ENCODE measurements at regions not wholly inside any gene's neighbourhood (a gene's known extent, or its start where the extent isn't known, plus 50 kb on each side); places are given as distances from the start of the nearest gene placed in this dataset.

DNA sequence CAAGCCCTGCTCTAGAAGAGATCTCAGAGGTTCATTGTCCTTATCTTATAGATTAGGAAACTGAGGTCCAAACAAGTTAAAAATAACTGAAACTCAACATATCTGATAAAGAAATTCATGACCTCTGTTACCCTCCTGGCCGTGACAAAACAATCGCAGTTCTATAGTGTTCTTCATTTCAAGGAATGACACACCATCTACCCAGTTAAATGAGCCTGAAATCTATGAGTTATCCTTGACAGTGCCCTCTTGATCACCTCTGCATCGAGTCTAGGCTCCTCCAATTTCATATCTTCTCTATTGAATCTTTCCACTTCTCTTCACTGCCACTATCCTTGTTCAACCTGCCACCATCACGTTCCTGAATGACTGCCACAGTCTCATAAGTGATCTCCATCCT lies 325.3 kb upstream of the TEX13C start:
- WGBS (ENCODE audit: extremely low coverage, insufficient coverage, insufficient read length): no CpG with 5 or more reads among the region's 4 CpGs
- Histone ChIP-seq H3K27ac (ENCODE audit: low read depth, low read length) (no peak overlapping the region), H2BK12ac (ENCODE audit: low read length) (no peak overlapping the region), H2AFZ (ENCODE audit: insufficient read depth, low read length, poor library complexity) (no peak overlapping the region), H4K8ac (ENCODE audit: low read depth, low read length) (no peak overlapping the region), H3K18ac (ENCODE audit: low read length) (no peak overlapping the region), H3K79me2 (ENCODE audit: control insufficient read depth, insufficient read depth, low read length, poor library complexity) (no peaks in the 10 kb centered on the region), H3K14ac (ENCODE audit: low read length) (no peak overlapping the region), H4K91ac (ENCODE audit: low read depth, low read length) (no peak overlapping the region), H3K79me1 (ENCODE audit: low read length) (no peaks in the 10 kb centered on the region), H4K12ac (ENCODE audit: low read depth, low read length) (no peak overlapping the region), H3K4me1 (ENCODE audit: control insufficient read depth in 1 of 2, insufficient read depth in 2 of 2, low read length in 2 of 2) (no peaks in the 10 kb centered on the region), H3K23ac (ENCODE audit: low read length) (no peak overlapping the region), H3K4me2 (ENCODE audit: low read length) (no peak overlapping the region), H3K9ac (ENCODE audit: low read length) (no peak overlapping the region), H3K27me3 (ENCODE audit: insufficient read depth, low read length) (no peaks in the 10 kb centered on the region), H3K36me3 (ENCODE audit: control insufficient read depth in 1 of 2, insufficient read depth in 2 of 2, low read length in 2 of 2) (no peaks in the 10 kb centered on the region), H3K4ac (ENCODE audit: low read depth, low read length) (no peak overlapping the region), H2AK5ac (ENCODE audit: low read length) (no peak overlapping the region), H2BK5ac (ENCODE audit: low read depth, low read length, poor library complexity) (no peak overlapping the region), H2BK120ac (ENCODE audit: insufficient read depth, low read length, poor library complexity) (no peak overlapping the region), H3K9me3 (ENCODE audit: insufficient read depth, low read depth, low read length) (no peaks in the 10 kb centered on the region), H3K4me3 (ENCODE audit: low read depth, low read length) (no peak overlapping the region)
- DNase-seq: no peak

DNA sequence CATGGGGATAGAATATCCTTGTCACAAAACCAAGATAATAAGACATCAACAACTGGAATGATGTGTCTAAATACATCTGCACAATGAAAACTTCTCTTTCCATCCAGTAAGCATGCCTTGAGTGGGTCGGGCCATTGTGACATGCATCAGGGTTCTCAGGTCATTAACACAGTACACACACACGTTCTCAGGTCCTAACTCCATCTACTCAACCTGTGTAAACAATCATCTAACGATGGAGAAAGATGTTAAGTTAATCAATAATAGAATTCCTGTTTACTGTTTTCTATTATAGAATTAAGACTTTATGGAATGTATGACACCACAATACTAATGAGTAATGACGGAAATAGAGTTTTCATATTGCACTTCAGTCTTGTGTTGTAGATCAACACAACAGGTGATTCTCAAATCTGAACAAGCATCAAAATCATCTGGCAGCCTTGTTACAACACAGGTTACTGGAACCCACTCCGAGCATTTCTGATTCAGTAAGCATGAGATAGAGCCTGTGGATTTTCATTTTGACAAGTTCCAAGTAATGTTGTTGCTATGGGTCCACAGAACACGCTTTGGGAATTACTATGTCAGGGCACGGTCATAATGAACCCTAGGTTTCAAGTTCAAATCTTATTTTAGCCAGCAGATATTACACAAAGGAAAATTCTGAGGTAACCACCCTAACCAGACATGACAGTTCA lies 315.8 kb upstream of the TEX13C start:
- no peak overlapping the region for H3K14ac ChIP-seq (ENCODE audit: low read length)
- H3K27ac ChIP-seq (ENCODE audit: low read depth, low read length): no peak overlapping the region
- H4K91ac ChIP-seq (ENCODE audit: low read depth, low read length): no peak overlapping the region
- H3K4me2 ChIP-seq (ENCODE audit: low read length): no peak overlapping the region
- H3K27me3 ChIP-seq (ENCODE audit: insufficient read depth, low read length): no peaks in the 10 kb centered on the region
- no CpG with 5 or more reads among the region's 7 CpGs for WGBS (ENCODE audit: extremely low coverage, insufficient coverage, insufficient read length)
- no peak overlapping the region for H2BK12ac ChIP-seq (ENCODE audit: low read length)
- no peak overlapping the region for H3K4me3 ChIP-seq (ENCODE audit: low read depth, low read length)
- H3K4me1 ChIP-seq (ENCODE audit: control insufficient read depth in 1 of 2, insufficient read depth in 2 of 2, low read length in 2 of 2): no peaks in the 10 kb centered on the region
- H4K8ac ChIP-seq (ENCODE audit: low read depth, low read length): no peak overlapping the region
- H3K9ac ChIP-seq (ENCODE audit: low read length): no peak overlapping the region
- H3K23ac ChIP-seq (ENCODE audit: low read length): no peak overlapping the region
- no peak overlapping the region for H3K4ac ChIP-seq (ENCODE audit: low read depth, low read length)
- H4K12ac ChIP-seq (ENCODE audit: low read depth, low read length): no peak overlapping the region
- H2BK5ac ChIP-seq (ENCODE audit: low read depth, low read length, poor library complexity): no peak overlapping the region
- no peak overlapping the region for H3K18ac ChIP-seq (ENCODE audit: low read length)
- H2AFZ ChIP-seq (ENCODE audit: insufficient read depth, low read length, poor library complexity): no peak overlapping the region
- H3K9me3 ChIP-seq (ENCODE audit: insufficient read depth, low read depth, low read length): no peaks in the 10 kb centered on the region
- DNase-seq: no peak
- no peak overlapping the region for H2AK5ac ChIP-seq (ENCODE audit: low read length)
- no peaks in the 10 kb centered on the region for H3K36me3 ChIP-seq (ENCODE audit: control insufficient read depth in 1 of 2, insufficient read depth in 2 of 2, low read length in 2 of 2)
- no peaks in the 10 kb centered on the region for H3K79me2 ChIP-seq (ENCODE audit: control insufficient read depth, insufficient read depth, low read length, poor library complexity)
- H3K79me1 ChIP-seq (ENCODE audit: low read length): no peaks in the 10 kb centered on the region
- no peak overlapping the region for H2BK120ac ChIP-seq (ENCODE audit: insufficient read depth, low read length, poor library complexity)

DNA sequence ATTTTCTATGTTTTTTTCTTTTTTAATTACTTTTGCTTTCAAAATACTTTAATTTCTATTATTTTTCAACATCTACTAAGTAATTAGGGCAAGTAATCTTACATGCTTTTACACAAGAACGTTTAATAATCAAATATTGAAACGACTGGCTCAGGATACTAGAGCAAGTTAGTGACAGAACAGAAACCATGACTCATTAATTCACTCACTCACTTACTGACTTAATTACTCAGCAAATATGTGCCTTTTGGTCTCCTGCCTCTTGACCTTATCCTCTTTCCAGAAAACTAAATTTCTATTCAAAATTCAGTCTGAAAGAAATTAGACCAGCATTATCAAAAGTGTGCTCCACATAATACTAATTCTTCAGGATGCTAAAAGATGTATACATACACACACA lies 314.9 kb upstream of the TEX13C start:
- Histone ChIP-seq H3K4me3 (ENCODE audit: low read depth, low read length) (no peak overlapping the region), H3K9ac (ENCODE audit: low read length) (no peak overlapping the region), H2AK5ac (ENCODE audit: low read length) (no peak overlapping the region), H3K9me3 (ENCODE audit: insufficient read depth, low read depth, low read length) (no peaks in the 10 kb centered on the region), H3K36me3 (ENCODE audit: control insufficient read depth in 1 of 2, insufficient read depth in 2 of 2, low read length in 2 of 2) (no peaks in the 10 kb centered on the region), H3K14ac (ENCODE audit: low read length) (no peak overlapping the region), H4K91ac (ENCODE audit: low read depth, low read length) (no peak overlapping the region), H2AFZ (ENCODE audit: insufficient read depth, low read length, poor library complexity) (no peak overlapping the region), H3K18ac (ENCODE audit: low read length) (no peak overlapping the region), H3K4ac (ENCODE audit: low read depth, low read length) (no peak overlapping the region), H2BK120ac (ENCODE audit: insufficient read depth, low read length, poor library complexity) (no peak overlapping the region), H3K27ac (ENCODE audit: low read depth, low read length) (no peak overlapping the region), H3K4me2 (ENCODE audit: low read length) (no peak overlapping the region), H3K27me3 (ENCODE audit: insufficient read depth, low read length) (no peaks in the 10 kb centered on the region), H2BK12ac (ENCODE audit: low read length) (no peak overlapping the region), H4K8ac (ENCODE audit: low read depth, low read length) (no peak overlapping the region), H3K79me1 (ENCODE audit: low read length) (no peaks in the 10 kb centered on the region), H3K23ac (ENCODE audit: low read length) (no peak overlapping the region), H3K79me2 (ENCODE audit: control insufficient read depth, insufficient read depth, low read length, poor library complexity) (no peaks in the 10 kb centered on the region), H3K4me1 (ENCODE audit: control insufficient read depth in 1 of 2, insufficient read depth in 2 of 2, low read length in 2 of 2) (no peaks in the 10 kb centered on the region), H2BK5ac (ENCODE audit: low read depth, low read length, poor library complexity) (no peak overlapping the region), H4K12ac (ENCODE audit: low read depth, low read length) (no peak overlapping the region)
- DNase-seq: no peak
- no CpG with 5 or more reads among the region's 2 CpGs for WGBS (ENCODE audit: extremely low coverage, insufficient coverage, insufficient read length)

DNA sequence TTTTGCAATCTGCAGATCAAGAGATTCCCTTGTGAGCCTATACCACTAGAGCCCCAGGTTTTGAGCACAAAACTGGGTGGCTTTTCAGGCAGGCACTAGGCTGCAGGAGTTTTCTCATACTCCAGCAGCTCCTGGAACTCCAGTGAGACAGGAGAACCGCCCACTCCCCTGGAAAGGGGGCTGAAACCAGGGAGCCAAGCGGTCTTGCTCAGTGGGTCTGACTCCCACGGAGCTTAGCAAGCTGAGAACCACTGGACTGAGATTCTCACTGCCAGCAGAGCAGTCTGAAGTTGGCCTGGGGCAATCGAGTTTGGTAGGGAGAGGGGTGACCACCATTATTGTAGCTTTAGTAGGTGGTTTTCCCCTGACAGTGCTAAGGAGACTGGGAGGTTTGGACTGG lies 313.8 kb upstream of the TEX13C start:
- Histone ChIP-seq H3K9me3 (ENCODE audit: insufficient read depth, low read depth, low read length) (no peaks in the 10 kb centered on the region), H3K79me1 (ENCODE audit: low read length) (no peaks in the 10 kb centered on the region), H3K27ac (ENCODE audit: low read depth, low read length) (no peak overlapping the region), H3K23ac (ENCODE audit: low read length) (no peak overlapping the region), H4K8ac (ENCODE audit: low read depth, low read length) (no peak overlapping the region), H3K4me1 (ENCODE audit: control insufficient read depth in 1 of 2, insufficient read depth in 2 of 2, low read length in 2 of 2) (no peaks in the 10 kb centered on the region), H4K91ac (ENCODE audit: low read depth, low read length) (no peak overlapping the region), H3K79me2 (ENCODE audit: control insufficient read depth, insufficient read depth, low read length, poor library complexity) (no peaks in the 10 kb centered on the region), H4K12ac (ENCODE audit: low read depth, low read length) (no peak overlapping the region), H2BK120ac (ENCODE audit: insufficient read depth, low read length, poor library complexity) (no peak overlapping the region), H3K36me3 (ENCODE audit: control insufficient read depth in 1 of 2, insufficient read depth in 2 of 2, low read length in 2 of 2) (no peaks in the 10 kb centered on the region), H2BK5ac (ENCODE audit: low read depth, low read length, poor library complexity) (no peak overlapping the region), H3K4me3 (ENCODE audit: low read depth, low read length) (no peak overlapping the region), H2AFZ (ENCODE audit: insufficient read depth, low read length, poor library complexity) (no peak overlapping the region), H2AK5ac (ENCODE audit: low read length) (no peak overlapping the region), H3K9ac (ENCODE audit: low read length) (no peak overlapping the region), H3K14ac (ENCODE audit: low read length) (no peak overlapping the region), H3K4ac (ENCODE audit: low read depth, low read length) (no peak overlapping the region), H3K18ac (ENCODE audit: low read length) (no peak overlapping the region), H3K27me3 (ENCODE audit: insufficient read depth, low read length) (no peaks in the 10 kb centered on the region), H2BK12ac (ENCODE audit: low read length) (no peak overlapping the region), H3K4me2 (ENCODE audit: low read length) (no peak overlapping the region)
- WGBS (ENCODE audit: extremely low coverage, insufficient coverage, insufficient read length): no CpG with 5 or more reads among the region's 4 CpGs
- DNase-seq: no peak

Measured in trophoblast cell (in vitro differentiated cells and primary cell).